GM18861 (cell line): ENCODE measurements at regions not wholly inside any gene's neighbourhood (a gene's known extent, or its start where the extent isn't known, plus 50 kb on each side); places are given as distances from the start of the nearest gene placed in this dataset.

Experiments
- ATAC-seq: cut with Tn5 transposase; IDR thresholded peaks from one replicate; pipeline ENCODE4 v1.9.1; 2021; ENCODE audit not compliant: unreplicated experiment

DNA sequence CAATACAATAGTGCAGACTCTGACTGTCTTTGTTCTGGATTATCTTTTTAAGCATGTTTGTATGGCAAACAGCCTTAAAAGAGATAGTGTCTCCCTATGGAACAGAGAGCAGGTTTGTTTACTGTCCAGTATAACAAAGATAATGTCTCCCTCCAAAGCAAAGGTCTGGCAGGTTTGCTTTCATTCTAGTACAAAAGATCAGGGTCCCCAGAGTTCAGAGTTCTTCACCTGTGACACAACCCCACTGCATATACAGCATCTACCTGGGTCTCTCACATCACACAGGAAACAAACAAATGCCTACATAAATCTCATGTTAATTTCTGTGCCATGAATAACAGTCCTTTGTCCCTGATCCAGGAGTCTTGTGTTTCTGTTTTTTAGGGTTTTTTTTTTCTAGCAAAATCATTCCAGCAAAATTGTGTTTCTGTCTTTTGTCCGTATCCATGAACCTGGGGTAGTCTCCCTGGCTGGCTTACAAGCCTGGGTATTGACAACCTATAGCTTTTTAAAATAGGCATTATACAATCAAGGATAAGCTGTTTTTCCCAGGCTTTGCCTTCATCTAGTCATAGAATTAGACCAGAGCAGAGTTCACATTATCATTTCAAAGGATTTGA lies 89.4 kb upstream of the PTBP2 start:
- ATAC-seq = no peak

- ATAC-seq = no peak
These were observed 87.9 kb upstream of the PTBP2 start for GRCh38 chr1:96633695-96634094.

DNA sequence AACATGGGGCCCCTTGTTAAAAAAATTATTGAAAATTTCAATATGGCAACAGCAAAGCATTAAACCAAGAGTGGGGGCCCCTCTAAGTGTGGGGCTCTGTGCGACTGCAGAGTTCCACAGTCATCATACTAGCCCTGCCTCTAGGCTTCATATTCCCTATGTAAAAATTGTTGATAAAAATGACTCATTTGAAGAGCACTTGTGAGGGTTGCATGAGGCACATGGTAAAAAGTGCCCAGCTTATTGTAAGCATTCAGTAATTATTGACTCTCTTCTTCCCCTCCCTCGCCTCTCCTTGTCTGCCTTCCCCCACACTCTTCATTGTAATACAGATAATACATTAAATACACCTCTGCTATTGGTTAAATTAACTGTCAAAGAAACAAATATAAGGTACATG lies 86.7 kb upstream of the PTBP2 start:
- ATAC-seq = no peak

GRCh38 chr1:96641282-96641681 lies 80.3 kb upstream of the PTBP2 start:
- no peak for ATAC-seq

DNA sequence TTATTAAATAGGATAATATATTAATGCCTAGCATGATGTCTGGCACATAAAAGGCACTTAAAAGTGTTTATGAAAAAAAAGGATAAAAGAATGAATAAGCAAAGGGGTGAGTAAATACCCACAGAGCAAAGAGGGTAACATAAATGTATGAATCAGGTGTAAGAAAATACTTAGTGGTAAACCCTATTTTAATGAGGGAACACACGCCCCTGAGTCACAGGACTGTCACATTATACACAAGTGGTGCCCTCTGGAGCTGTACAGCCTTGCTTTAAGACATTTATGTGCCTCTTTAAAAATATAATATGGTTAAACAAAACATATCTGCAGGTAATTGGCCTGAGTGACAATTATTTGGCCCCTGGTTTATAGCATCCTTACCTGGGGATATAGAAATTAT lies 78.1 kb upstream of the PTBP2 start:
- no peak for ATAC-seq

DNA sequence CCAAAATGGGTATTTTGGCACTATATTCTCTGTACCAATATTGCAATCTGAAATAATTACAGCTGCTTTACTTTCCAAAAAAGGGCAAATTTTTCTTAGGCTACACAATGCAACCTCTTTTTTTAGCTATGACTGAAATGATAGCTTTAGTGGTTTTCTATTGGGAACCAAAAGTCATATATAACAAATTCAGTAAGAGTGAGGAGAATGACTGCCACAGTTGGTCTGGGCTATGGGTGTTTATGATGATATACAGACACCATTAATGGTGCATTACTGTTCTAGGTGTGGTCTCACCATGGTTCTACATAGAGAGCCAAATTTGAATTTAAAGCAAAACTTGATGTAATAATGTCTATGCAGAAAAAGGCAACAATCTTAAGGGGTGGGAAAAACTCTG lies 72.3 kb upstream of the PTBP2 start:
- ATAC-seq = no peak

- no peak for ATAC-seq
These were observed 70.1 kb upstream of the PTBP2 start for GRCh38 chr1:96651517-96651916.

- ATAC-seq = no peak
These were observed 61.5 kb upstream of the PTBP2 start for GRCh38 chr1:96660051-96660450.

- ATAC-seq = no peak
These were observed 61.1 kb upstream of the PTBP2 start for GRCh38 chr1:96660503-96660902.
